Type B pancreatic cell (in vitro differentiated cells): ENCODE measurements at regions not wholly inside any gene's neighbourhood (a gene's known extent, or its start where the extent isn't known, plus 50 kb on each side); places are given as distances from the start of the nearest gene placed in this dataset.

Experiments used
- DNase-seq: peaks from one replicate; pipeline ENCODE4 v3.0.0; 2021; ENCODE audit warnings: mixed read lengths; ENCODE audit not compliant: unreplicated experiment; ENCODE audit errors: extremely low spot score
- H3K27ac Mint-ChIP-seq: 2 replicates; pipeline ENCODE4 v1.8.0; 2021; ENCODE audit warnings: mild to moderate bottlenecking, mixed read lengths
- H3K27me3 Mint-ChIP-seq: 2 replicates; pipeline ENCODE4 v1.8.0; 2021; ENCODE audit warnings: mixed read lengths
- H3K36me3 Mint-ChIP-seq: 2 replicates; pipeline ENCODE4 v1.8.0; 2021; ENCODE audit warnings: mixed read lengths
- H3K4me1 Mint-ChIP-seq: one replicate; pipeline ENCODE4 v1.8.0; 2021; ENCODE audit warnings: mixed read lengths; ENCODE audit not compliant: unreplicated experiment
- H3K4me3 Mint-ChIP-seq: 2 replicates; pipeline ENCODE4 v1.8.0; 2021; ENCODE audit warnings: mild to moderate bottlenecking, mixed read lengths
- H3K9me3 Mint-ChIP-seq: 2 replicates; pipeline ENCODE4 v1.8.0; 2021; ENCODE audit warnings: mixed read lengths
- CTCF ChIP-seq: fragments of 200-600 bp; sonication (generic); conservative IDR thresholded peaks from 2 replicates; pipeline ENCODE4 v1.5.0; 2021; ENCODE audit warnings: antibody characterized with exemption, mild to moderate bottlenecking

GRCh38 chr6:15086348-15087158, 159.3 kb upstream of the JARID2 start:
- Mint-ChIP-seq H3K36me3 (peaks cover 5% of the 10 kb centered on the region), H3K4me1 (peaks cover 27% of the 10 kb centered on the region), H3K9me3 (no peaks in the 10 kb centered on the region), H3K4me3 (no peak overlapping the region), H3K27me3 (no peaks in the 10 kb centered on the region), H3K27ac (no peak overlapping the region)
- no peak for TF ChIP-seq CTCF
- DNase-seq: no peak

GRCh38 chr6:15087186-15087589, 158.7 kb upstream of the JARID2 start:
- H3K36me3 Mint-ChIP-seq: peaks cover 5% of the 10 kb centered on the region
- H3K9me3 Mint-ChIP-seq: no peaks in the 10 kb centered on the region
- no peak overlapping the region for H3K4me3 Mint-ChIP-seq
- no peak for TF ChIP-seq CTCF
- peaks cover 27% of the 10 kb centered on the region for H3K4me1 Mint-ChIP-seq
- no peaks in the 10 kb centered on the region for H3K27me3 Mint-ChIP-seq
- no peak for DNase-seq
- no peak overlapping the region for H3K27ac Mint-ChIP-seq

GRCh38 chr6:15088904-15089568, 156.8 kb upstream of the JARID2 start:
- TF ChIP-seq CTCF: no peak
- Mint-ChIP-seq H3K4me3 (peak overlapping the region; percentile 68), H3K9me3 (no peaks in the 10 kb centered on the region), H3K27ac (peak overlapping the region; percentile 67), H3K4me1 (peaks cover 32% of the 10 kb centered on the region), H3K36me3 (peaks cover 5% of the 10 kb centered on the region), H3K27me3 (no peaks in the 10 kb centered on the region)
- DNase-seq: no peak

- H3K36me3 Mint-ChIP-seq: peaks cover 5% of the 10 kb centered on the region
- no peaks in the 10 kb centered on the region for H3K27me3 Mint-ChIP-seq
- peaks cover 32% of the 10 kb centered on the region for H3K4me1 Mint-ChIP-seq
- peak overlapping the region; percentile 68 for H3K4me3 Mint-ChIP-seq
- DNase-seq: no peak
- no peaks in the 10 kb centered on the region for H3K9me3 Mint-ChIP-seq
- TF ChIP-seq CTCF: no peak
- peak overlapping the region; percentile 67 for H3K27ac Mint-ChIP-seq
Measured at GRCh38 chr6:15089569-15090144, 156.2 kb upstream of the JARID2 start.

- Mint-ChIP-seq H3K9me3 (no peaks in the 10 kb centered on the region), H3K4me3 (peak overlapping the region; percentile 68), H3K27me3 (no peaks in the 10 kb centered on the region), H3K4me1 (peaks cover 32% of the 10 kb centered on the region), H3K36me3 (peaks cover 5% of the 10 kb centered on the region), H3K27ac (peak overlapping the region; percentile 67)
- DNase-seq: no peak
- TF ChIP-seq CTCF: no peak
Measured at GRCh38 chr6:15090145-15090579, 155.7 kb upstream of the JARID2 start.
